BE2C (cell line): ENCODE measurements at regions not wholly inside any gene's neighbourhood (a gene's known extent, or its start where the extent isn't known, plus 50 kb on each side); places are given as distances from the start of the nearest gene placed in this dataset.

Experiments
- DNase-seq: peaks from one replicate; pipeline ENCODE4 v3.0.0-alpha.2; 2020
- H3K27me3 ChIP-seq: fragments of 250-450 bp; sonication (Bioruptor Pico); 2 replicates; pipeline ENCODE4 v1.5.1; 2020; ENCODE audit warnings: mild to moderate bottlenecking
- H3K36me3 ChIP-seq: fragments of 250-450 bp; sonication (Bioruptor Pico); 2 replicates; pipeline ENCODE4 v1.5.1; 2020; ENCODE audit warnings: mild to moderate bottlenecking
- H3K4me1 ChIP-seq: fragments of 250-450 bp; sonication (Bioruptor Pico); 2 replicates; pipeline ENCODE4 v1.5.1; 2020
- H3K4me3 ChIP-seq: 2 replicates; pipeline ENCODE4 v1.5.1; 2011; ENCODE audit warnings: low read depth, low read length
- H3K9me3 ChIP-seq: fragments of 250-450 bp; sonication (Bioruptor Pico); 2 replicates; pipeline ENCODE4 v1.5.1; 2020
- CTCF ChIP-seq: IDR thresholded peaks from 2 replicates; pipeline ENCODE4 v1.5.1; 2012; ENCODE audit warnings: mild to moderate bottlenecking, low read depth, low read length

DNA sequence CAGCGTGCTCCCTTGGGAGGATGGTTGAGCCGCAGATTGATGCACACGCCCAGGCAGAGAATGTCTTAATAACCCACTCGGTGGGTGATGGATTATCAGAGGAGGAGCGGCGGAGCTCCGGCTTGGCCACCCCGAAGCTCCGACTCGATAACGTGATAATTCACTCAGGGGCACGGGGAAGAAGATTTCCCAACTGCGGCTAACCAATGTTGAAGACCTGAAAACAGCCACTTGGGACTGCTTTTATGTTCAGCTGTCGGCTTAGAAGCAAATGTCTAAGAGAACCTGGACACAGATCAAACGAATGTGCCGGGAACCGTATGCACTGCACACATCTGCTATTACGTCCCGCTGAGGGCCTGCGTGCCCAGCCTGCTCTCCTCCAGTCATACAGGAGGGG lies 206.8 kb upstream of the CADM1 start:
- H3K9me3 ChIP-seq: no peaks in the 10 kb centered on the region
- H3K27me3 ChIP-seq: no peaks in the 10 kb centered on the region
- H3K36me3 ChIP-seq: no peaks in the 10 kb centered on the region
- no peak for DNase-seq
- peaks cover under 1% of the 10 kb centered on the region for H3K4me1 ChIP-seq
- no peak overlapping the region for H3K4me3 ChIP-seq
- no peak for TF ChIP-seq CTCF

GRCh38 chr11:115710426-115710825 lies 206.2 kb upstream of the CADM1 start:
- DNase-seq: no peak
- no peaks in the 10 kb centered on the region for H3K36me3 ChIP-seq
- H3K4me3 ChIP-seq: no peak overlapping the region

GRCh38 chr11:115709297-115709696 lies 205.1 kb upstream of the CADM1 start:
- no peaks in the 10 kb centered on the region for H3K36me3 ChIP-seq
- no peak overlapping the region for H3K4me3 ChIP-seq
- no peaks in the 10 kb centered on the region for H3K4me1 ChIP-seq
- H3K27me3 ChIP-seq: no peaks in the 10 kb centered on the region
- TF ChIP-seq CTCF: no peak
- DNase-seq: no peak
- no peaks in the 10 kb centered on the region for H3K9me3 ChIP-seq

More at GRCh38 chr11:115710426-115710825, 206.2 kb upstream of the CADM1 start:
- Histone ChIP-seq H3K9me3 (no peaks in the 10 kb centered on the region), H3K4me1 (no peaks in the 10 kb centered on the region), H3K27me3 (no peaks in the 10 kb centered on the region)
- TF ChIP-seq CTCF: no peak

DNA sequence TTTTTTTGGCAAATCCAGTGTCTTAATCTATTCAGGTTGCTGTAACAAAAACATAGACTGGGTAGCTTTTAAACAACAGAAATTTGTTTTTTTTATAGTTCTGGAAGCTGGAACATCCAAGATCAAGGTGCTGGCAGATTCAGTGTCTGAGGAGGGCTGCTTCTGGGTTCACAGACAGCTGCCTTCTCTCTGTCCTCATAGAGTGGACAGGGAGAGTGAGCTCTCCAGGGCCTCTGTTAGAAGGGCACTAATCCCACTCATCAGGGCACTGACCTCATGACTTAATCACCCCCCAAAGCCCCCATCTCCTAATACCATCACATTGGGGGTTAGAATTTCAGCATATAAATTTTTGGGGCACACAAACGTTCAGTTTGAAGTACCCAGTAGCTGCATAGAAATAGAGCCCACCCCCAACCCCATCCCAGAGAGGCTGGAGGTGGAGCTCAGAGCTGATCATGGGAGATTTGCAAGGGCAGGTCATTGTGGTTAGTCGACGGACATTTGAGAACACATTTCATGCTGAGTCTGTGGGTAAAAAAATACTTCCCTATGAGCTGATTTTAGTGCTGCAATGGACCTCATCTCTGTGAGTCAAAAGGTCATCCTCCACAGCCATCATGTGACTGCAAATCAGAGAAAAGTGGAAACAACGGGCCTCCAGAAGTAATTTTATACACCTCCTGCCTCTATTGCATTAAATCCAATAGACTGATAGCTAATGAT lies 203.1 kb upstream of the CADM1 start:
- no peak for TF ChIP-seq CTCF
- H3K9me3 ChIP-seq: no peaks in the 10 kb centered on the region
- H3K4me1 ChIP-seq: no peaks in the 10 kb centered on the region
- no peaks in the 10 kb centered on the region for H3K27me3 ChIP-seq
- H3K36me3 ChIP-seq: no peaks in the 10 kb centered on the region
- H3K4me3 ChIP-seq: no peak overlapping the region
- DNase-seq: no peak

DNA sequence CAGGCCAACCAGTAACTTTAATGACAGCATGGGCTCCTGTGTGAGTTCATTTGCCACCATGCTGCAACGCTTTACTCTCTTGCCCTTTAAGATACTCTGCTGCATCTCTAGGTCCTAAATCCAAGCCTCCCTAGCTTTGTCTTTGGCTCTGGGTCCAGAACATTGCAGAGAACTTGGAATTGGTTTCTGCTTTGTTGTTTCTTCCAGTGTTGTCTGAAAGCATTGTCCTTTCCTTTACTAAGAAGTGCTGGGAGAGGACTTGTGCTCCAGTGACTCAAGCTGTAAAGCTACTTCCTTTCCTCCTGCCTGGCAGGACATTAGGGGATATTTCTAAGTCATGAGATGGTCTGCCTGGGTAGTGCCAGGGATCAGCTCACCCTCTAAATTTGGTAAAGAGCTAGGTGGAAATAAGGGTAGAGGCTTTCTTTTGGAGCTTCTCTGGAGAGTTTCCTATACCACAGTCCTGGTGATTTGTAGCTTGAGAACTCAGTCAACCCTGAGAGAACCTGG lies 202.5 kb upstream of the CADM1 start:
- TF ChIP-seq CTCF: no peak
- Histone ChIP-seq H3K36me3 (no peaks in the 10 kb centered on the region), H3K27me3 (no peaks in the 10 kb centered on the region), H3K4me3 (no peak overlapping the region), H3K4me1 (peaks cover 5% of the 10 kb centered on the region), H3K9me3 (no peaks in the 10 kb centered on the region)
- DNase-seq: no peak

DNA sequence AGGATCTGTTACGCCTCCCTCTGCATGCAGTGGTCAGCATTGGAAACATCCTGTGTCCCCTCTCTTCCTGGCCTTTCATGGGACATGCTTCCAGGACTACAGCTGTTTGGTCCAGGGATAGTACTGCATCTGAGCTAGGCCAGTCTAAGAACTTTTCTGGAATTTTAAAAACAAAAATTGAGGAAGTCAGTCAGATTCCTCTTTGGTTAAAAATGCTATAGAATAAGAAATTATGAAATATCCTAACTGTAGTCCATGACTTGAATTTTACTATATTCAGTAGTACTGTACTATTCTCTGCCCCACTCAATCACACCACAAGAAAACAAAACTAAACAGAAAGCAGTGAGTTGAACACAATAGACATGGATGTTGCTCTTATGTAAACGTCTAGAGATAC lies 201.0 kb upstream of the CADM1 start:
- no peaks in the 10 kb centered on the region for H3K9me3 ChIP-seq
- no peaks in the 10 kb centered on the region for H3K27me3 ChIP-seq
- TF ChIP-seq CTCF: no peak
- no peaks in the 10 kb centered on the region for H3K36me3 ChIP-seq
- peaks cover 7% of the 10 kb centered on the region for H3K4me1 ChIP-seq
- no peak for DNase-seq
- H3K4me3 ChIP-seq: no peak overlapping the region
